Brain microvascular endothelial cell (primary cell): ENCODE measurements at regions not wholly inside any gene's neighbourhood (a gene's known extent, or its start where the extent isn't known, plus 50 kb on each side); places are given as distances from the start of the nearest gene placed in this dataset.
"Not testable (repeated sequence)": the region's sequence is repeated elsewhere in the genome, so short reads cannot be mapped to it uniquely, and the experiment has no call there.

Experiments
- DNase-seq: peaks from one replicate; pipeline ENCODE4 v3.0.0-alpha.2; 2020
- H3K27ac ChIP-seq: fragments of 250-450 bp; sonication (Bioruptor Pico); 2 replicates; pipeline ENCODE4 v1.5.1; 2020; ENCODE audit warnings: mild to moderate bottlenecking, moderate library complexity
- H3K27me3 ChIP-seq: fragments of 250-450 bp; sonication (Bioruptor Pico); replicated peaks from 2 replicates; pipeline ENCODE4 v1.5.1; 2020; ENCODE audit warnings: mild to moderate bottlenecking
- H3K36me3 ChIP-seq: fragments of 250-450 bp; sonication (Bioruptor Pico); replicated peaks from 2 replicates; pipeline ENCODE4 v1.5.1; 2020; ENCODE audit warnings: mild to moderate bottlenecking
- H3K4me3 ChIP-seq: 2 replicates; pipeline ENCODE4 v1.5.1; 2011; ENCODE audit warnings: low read depth, mild to moderate bottlenecking, control low read depth, low read length, moderate library complexity
- CTCF ChIP-seq: IDR thresholded peaks from 2 replicates; pipeline ENCODE4 v1.5.1; 2011; ENCODE audit warnings: low read depth, mild to moderate bottlenecking, moderate library complexity, low read length, control low read depth, inconsistent platforms; ENCODE audit errors: missing control alignments
- in situ Hi-C: cut with HindIII; loops from 2 replicates; pipeline ENCODE4 v1.10.0; 2017; ENCODE audit warnings: low sequenced_read_pairs, low pct_ligation_motif_present

- Histone ChIP-seq H3K4me3 (no peak overlapping the region), H3K27ac (no peak overlapping the region), H3K27me3 (no peaks in the 10 kb centered on the region), H3K36me3 (no peaks in the 10 kb centered on the region)
- no peak for TF ChIP-seq CTCF
- in situ Hi-C loops: no loop called here
- no peak for DNase-seq
These were observed 69.7 kb upstream of the NCK2 start for GRCh38 chr2:105674859-105675541.

- Histone ChIP-seq H3K27ac (no peak overlapping the region), H3K4me3 (no peak overlapping the region), H3K27me3 (no peaks in the 10 kb centered on the region), H3K36me3 (no peaks in the 10 kb centered on the region)
- no peak for TF ChIP-seq CTCF
- no peak for DNase-seq
- in situ Hi-C loops: no loop called here
These were observed 70.3 kb upstream of the NCK2 start for GRCh38 chr2:105674401-105674800.

- H3K27ac ChIP-seq: no peak overlapping the region
- in situ Hi-C loops: no loop called here
- H3K36me3 ChIP-seq: no peaks in the 10 kb centered on the region
- H3K4me3 ChIP-seq: no peak overlapping the region
- no peak for DNase-seq
- H3K27me3 ChIP-seq: no peaks in the 10 kb centered on the region
- no peak for TF ChIP-seq CTCF
These were observed 73.6 kb upstream of the NCK2 start for GRCh38 chr2:105671156-105671555.

- no peaks in the 10 kb centered on the region for H3K27me3 ChIP-seq
- no peak for DNase-seq
- in situ Hi-C loops: no loop called here
- no peak overlapping the region for H3K4me3 ChIP-seq
- no peak for TF ChIP-seq CTCF
- no peak overlapping the region for H3K27ac ChIP-seq
- no peaks in the 10 kb centered on the region for H3K36me3 ChIP-seq
These were observed 75.3 kb upstream of the NCK2 start for GRCh38 chr2:105669384-105669891.

GRCh38 chr2:105665480-105665879 is 79.2 kb upstream of the NCK2 start:
- no peak for DNase-seq
- Histone ChIP-seq H3K27ac (no peak overlapping the region), H3K4me3 (no peak overlapping the region), H3K27me3 (no peaks in the 10 kb centered on the region), H3K36me3 (no peaks in the 10 kb centered on the region)
- TF ChIP-seq CTCF: no peak
- in situ Hi-C loops: no loop called here

GRCh38 chr2:105660489-105660888 is 84.2 kb upstream of the NCK2 start:
- no peak overlapping the region for H3K27ac ChIP-seq

GRCh38 chr2:105655723-105656606 is 88.7 kb upstream of the NCK2 start:
- H3K27ac ChIP-seq, in situ Hi-C loops, H3K4me3 ChIP-seq, DNase-seq, H3K27me3 ChIP-seq, H3K36me3 ChIP-seq: not testable (repeated sequence)

More at GRCh38 chr2:105660489-105660888, 84.2 kb upstream of the NCK2 start:
- no peak for TF ChIP-seq CTCF
- H3K4me3 ChIP-seq: no peak overlapping the region
- no peaks in the 10 kb centered on the region for H3K27me3 ChIP-seq
- no peak for DNase-seq
- in situ Hi-C loops: no loop called here
- no peaks in the 10 kb centered on the region for H3K36me3 ChIP-seq
